HG02970 (cell line): ENCODE measurements at regions not wholly inside any gene's neighbourhood (a gene's known extent, or its start where the extent isn't known, plus 50 kb on each side); places are given as distances from the start of the nearest gene placed in this dataset.

ENCODE experiments used
- ATAC-seq: cut with Tn5 transposase; IDR thresholded peaks from one replicate; pipeline ENCODE4 v1.9.1; 2021; ENCODE audit warnings: mild to moderate bottlenecking, moderate library complexity, moderate number of reproducible peaks; ENCODE audit not compliant: unreplicated experiment, low FRiP score

- no peak for ATAC-seq
These were observed 870.0 kb upstream of the CHAC2 start for GRCh38 chr2:52897511-52898044.

GRCh38 chr2:52895726-52896340 is 871.8 kb upstream of the CHAC2 start:
- ATAC-seq, result no peak

- ATAC-seq, result no peak
These were observed 881.0 kb upstream of the CHAC2 start for GRCh38 chr2:52886556-52886955.

- ATAC-seq, result no peak
These were observed 882.7 kb upstream of the CHAC2 start for GRCh38 chr2:52884761-52885352.

- ATAC-seq, result no peak
These were observed 884.6 kb upstream of the CHAC2 start for GRCh38 chr2:52882974-52883373.

- ATAC-seq, result no peak
These were observed 886.0 kb upstream of the CHAC2 start for GRCh38 chr2:52881606-52882005.

GRCh38 chr2:52880872-52881271 is 886.7 kb upstream of the CHAC2 start:
- ATAC-seq, result no peak

- ATAC-seq, result no peak
These were observed 888.0 kb upstream of the CHAC2 start for GRCh38 chr2:52879561-52879960.

- no peak for ATAC-seq
These were observed 889.9 kb upstream of the CHAC2 start for GRCh38 chr2:52877703-52878102.

GRCh38 chr2:52874466-52875106 is 893.0 kb upstream of the CHAC2 start:
- ATAC-seq, result no peak

- no peak for ATAC-seq
These were observed 904.8 kb upstream of the CHAC2 start for GRCh38 chr2:52862801-52863200.

GRCh38 chr2:52861596-52861995 is 906.0 kb upstream of the CHAC2 start:
- no peak for ATAC-seq

- no peak for ATAC-seq
These were observed 908.5 kb upstream of the CHAC2 start for GRCh38 chr2:52859065-52859464.

GRCh38 chr2:52857722-52858121 is 909.9 kb upstream of the CHAC2 start:
- ATAC-seq, result no peak

GRCh38 chr2:52852006-52852405 is 915.6 kb upstream of the CHAC2 start:
- no peak for ATAC-seq

GRCh38 chr2:52844701-52845423 is 922.7 kb upstream of the CHAC2 start:
- no peak for ATAC-seq

- ATAC-seq, result no peak
These were observed 931.7 kb upstream of the CHAC2 start for GRCh38 chr2:52835909-52836308.

GRCh38 chr2:52831216-52831615 is 936.4 kb upstream of the CHAC2 start:
- no peak for ATAC-seq

GRCh38 chr2:52828112-52828511 is 939.5 kb upstream of the CHAC2 start:
- no peak for ATAC-seq

- ATAC-seq, result no peak
These were observed 946.0 kb upstream of the CHAC2 start for GRCh38 chr2:52821631-52822030.

- no peak for ATAC-seq
These were observed 948.6 kb upstream of the CHAC2 start for GRCh38 chr2:52818958-52819357.
